Neural progenitor cell (in vitro differentiated cells): ENCODE measurements at regions not wholly inside any gene's neighbourhood (a gene's known extent, or its start where the extent isn't known, plus 50 kb on each side); places are given as distances from the start of the nearest gene placed in this dataset.
A peak's percentile ranks its signal among the peaks of the same experiment; 100 is the strongest.

ENCODE experiments used
- DNase-seq: peaks from one replicate; pipeline ENCODE4 v3.0.0-alpha.2; 2016; ENCODE audit warnings: low spot score
- H2AFZ ChIP-seq: fragments of 200-600 bp; sonication (generic); replicated peaks from 2 replicates; pipeline ENCODE4 v1.6.1; 2016; ENCODE audit warnings: antibody characterized with exemption
- H3F3A ChIP-seq: fragments of 200-600 bp; sonication (generic); 2 replicates; pipeline ENCODE4 v1.6.1; 2016; ENCODE audit warnings: antibody characterized with exemption, low read depth
- H3K27ac ChIP-seq: fragments of 200-600 bp; sonication (generic); 2 replicates; pipeline ENCODE4 v1.5.1; 2016; ENCODE audit warnings: mild to moderate bottlenecking
- H3K27me3 ChIP-seq: fragments of 200-600 bp; sonication (generic); 2 replicates; pipeline ENCODE4 v1.6.1; 2016; ENCODE audit warnings: mild to moderate bottlenecking, moderate library complexity
- H3K36me3 ChIP-seq: fragments of 200-600 bp; sonication (generic); 2 replicates; pipeline ENCODE4 v1.5.1; 2016
- H3K4me1 ChIP-seq: fragments of 200-600 bp; sonication (generic); 2 replicates; pipeline ENCODE4 v1.6.1; 2016; ENCODE audit warnings: mixed run types
- H3K4me2 ChIP-seq: fragments of 200-600 bp; sonication (generic); 2 replicates; pipeline ENCODE4 v1.6.1; 2016
- H3K4me3 ChIP-seq: fragments of 200-600 bp; sonication (generic); 2 replicates; pipeline ENCODE4 v1.5.1; 2016
- H3K79me2 ChIP-seq: fragments of 200-600 bp; sonication (generic); 2 replicates; pipeline ENCODE4 v1.6.1; 2016; ENCODE audit warnings: low read depth
- H3K9ac ChIP-seq: fragments of 200-600 bp; sonication (generic); 2 replicates; pipeline ENCODE4 v1.6.1; 2016
- H3K9me3 ChIP-seq: fragments of 200-600 bp; sonication (generic); 2 replicates; pipeline ENCODE4 v1.5.1; 2016; ENCODE audit warnings: low read depth
- H4K20me1 ChIP-seq: fragments of 200-600 bp; sonication (generic); 2 replicates; pipeline ENCODE4 v1.6.1; 2016; ENCODE audit warnings: low read depth
- H3K27ac Mint-ChIP-seq: 3 replicates; pipeline ENCODE4 v1.8.0; 2021; ENCODE audit warnings: mixed read lengths
- H3K27me3 Mint-ChIP-seq: 2 replicates; pipeline ENCODE4 v1.8.0; 2022; ENCODE audit warnings: low read depth, mild to moderate bottlenecking, inconsistent platforms, moderate library complexity, mixed read lengths; ENCODE audit not compliant: insufficient read depth
- H3K36me3 Mint-ChIP-seq: 3 replicates; pipeline ENCODE4 v1.8.0; 2021; ENCODE audit warnings: mixed read lengths
- H3K4me1 Mint-ChIP-seq: 3 replicates; pipeline ENCODE4 v1.8.0; 2021; ENCODE audit warnings: mixed read lengths
- H3K4me3 Mint-ChIP-seq: 3 replicates; pipeline ENCODE4 v1.8.0; 2021; ENCODE audit warnings: mild to moderate bottlenecking, moderate library complexity, mixed read lengths
- H3K9me3 Mint-ChIP-seq: 3 replicates; pipeline ENCODE4 v1.8.0; 2020; ENCODE audit warnings: mixed read lengths
- EZH2 ChIP-seq: fragments of 200-600 bp; sonication (generic); IDR thresholded peaks from 2 replicates; pipeline ENCODE4 v1.6.1; 2017; ENCODE audit warnings: antibody characterized with exemption, mild to moderate bottlenecking, moderate library complexity
- EZH2phosphoT487 ChIP-seq: fragments of 200-600 bp; sonication (generic); IDR thresholded peaks from 2 replicates; pipeline ENCODE4 v1.6.1; 2017; ENCODE audit warnings: antibody characterized with exemption
- TF ChIP-seq, protein P1 (sequence below): fragments of 200-600 bp; sonication (generic); IDR thresholded peaks from 2 replicates; pipeline ENCODE4 v1.5.1; 2017; ENCODE audit warnings: antibody characterized with exemption, mild to moderate bottlenecking

DNA sequence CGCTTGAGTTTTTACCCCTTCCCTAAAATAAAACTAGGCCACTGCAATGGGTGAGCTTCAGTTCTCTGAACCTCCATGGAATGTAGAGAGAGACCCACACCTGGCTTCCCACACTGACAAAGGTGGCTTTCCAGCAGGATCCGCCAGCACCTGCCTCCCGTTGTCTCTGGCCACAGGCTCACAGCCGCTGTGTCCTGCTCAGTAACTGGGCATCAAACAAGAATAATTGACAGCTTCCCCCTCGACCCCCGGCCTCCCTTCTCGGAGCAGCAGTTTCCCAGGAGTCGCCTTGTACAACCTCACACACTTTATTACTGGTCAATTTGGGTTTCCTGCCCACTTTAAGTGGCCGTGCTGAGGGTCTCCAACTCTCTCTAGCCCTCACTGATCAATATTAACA is 586.1 kb upstream of the PSMD7 start:
- DNase-seq: no peak
- Histone ChIP-seq H3F3A (peaks cover 7% of the 10 kb centered on the region), H3K4me1 (peaks cover 14% of the 10 kb centered on the region), H4K20me1 (no peaks in the 10 kb centered on the region), H3K9ac (no peak overlapping the region), H3K9me3 (no peaks in the 10 kb centered on the region), H3K27ac (no peak overlapping the region), H3K4me2 (no peak overlapping the region), H3K27me3 (no peaks in the 10 kb centered on the region), H3K4me3 (no peak overlapping the region), H2AFZ (peak overlapping the region; percentile 77), H3K36me3 (no peaks in the 10 kb centered on the region), H3K79me2 (no peaks in the 10 kb centered on the region)
- Mint-ChIP-seq H3K4me1 (peaks cover 43% of the 10 kb centered on the region), H3K27me3 (peaks cover 10% of the 10 kb centered on the region), H3K9me3 (no peaks in the 10 kb centered on the region), H3K27ac (peak overlapping the region; percentile 47), H3K4me3 (no peak overlapping the region), H3K36me3 (no peaks in the 10 kb centered on the region)
- TF ChIP-seq, protein P1, sequence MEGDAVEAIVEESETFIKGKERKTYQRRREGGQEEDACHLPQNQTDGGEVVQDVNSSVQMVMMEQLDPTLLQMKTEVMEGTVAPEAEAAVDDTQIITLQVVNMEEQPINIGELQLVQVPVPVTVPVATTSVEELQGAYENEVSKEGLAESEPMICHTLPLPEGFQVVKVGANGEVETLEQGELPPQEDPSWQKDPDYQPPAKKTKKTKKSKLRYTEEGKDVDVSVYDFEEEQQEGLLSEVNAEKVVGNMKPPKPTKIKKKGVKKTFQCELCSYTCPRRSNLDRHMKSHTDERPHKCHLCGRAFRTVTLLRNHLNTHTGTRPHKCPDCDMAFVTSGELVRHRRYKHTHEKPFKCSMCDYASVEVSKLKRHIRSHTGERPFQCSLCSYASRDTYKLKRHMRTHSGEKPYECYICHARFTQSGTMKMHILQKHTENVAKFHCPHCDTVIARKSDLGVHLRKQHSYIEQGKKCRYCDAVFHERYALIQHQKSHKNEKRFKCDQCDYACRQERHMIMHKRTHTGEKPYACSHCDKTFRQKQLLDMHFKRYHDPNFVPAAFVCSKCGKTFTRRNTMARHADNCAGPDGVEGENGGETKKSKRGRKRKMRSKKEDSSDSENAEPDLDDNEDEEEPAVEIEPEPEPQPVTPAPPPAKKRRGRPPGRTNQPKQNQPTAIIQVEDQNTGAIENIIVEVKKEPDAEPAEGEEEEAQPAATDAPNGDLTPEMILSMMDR: no peak
- TF ChIP-seq EZH2phosphoT487 (no peak), EZH2 (no peak)

DNA sequence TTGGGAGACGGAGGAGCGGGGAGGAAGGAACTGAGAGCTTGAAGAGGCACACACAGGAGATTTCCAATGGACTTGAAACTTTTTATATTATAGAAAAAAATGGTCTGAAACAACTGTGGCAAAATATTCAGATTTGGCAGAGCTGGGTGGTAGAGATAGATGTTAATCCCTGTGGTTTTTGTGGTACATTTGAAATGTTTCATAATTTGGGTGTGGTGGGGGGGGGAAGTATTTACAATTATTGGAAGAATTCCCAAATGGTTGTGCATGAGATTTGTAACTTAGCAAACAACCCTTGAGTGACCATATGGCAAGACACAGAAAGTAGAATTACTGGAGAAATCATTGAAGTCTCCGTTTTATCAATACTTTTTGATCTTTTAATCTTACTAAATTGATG is 588.8 kb upstream of the PSMD7 start:
- Mint-ChIP-seq H3K27ac (no peak overlapping the region), H3K4me3 (no peak overlapping the region), H3K4me1 (peaks cover 23% of the 10 kb centered on the region), H3K9me3 (no peaks in the 10 kb centered on the region), H3K36me3 (no peaks in the 10 kb centered on the region), H3K27me3 (peaks cover 3% of the 10 kb centered on the region)
- no peak overlapping the region for H3K4me3 ChIP-seq
- no peak overlapping the region for H2AFZ ChIP-seq
- H3K27ac ChIP-seq: no peak overlapping the region
- no peaks in the 10 kb centered on the region for H4K20me1 ChIP-seq
- H3K4me1 ChIP-seq: peaks cover 6% of the 10 kb centered on the region
- no peaks in the 10 kb centered on the region for H3K9me3 ChIP-seq
- no peak overlapping the region for H3K4me2 ChIP-seq
- no peaks in the 10 kb centered on the region for H3F3A ChIP-seq
- no peak overlapping the region for H3K9ac ChIP-seq
- TF ChIP-seq EZH2 (no peak), EZH2phosphoT487 (no peak)
- TF ChIP-seq, protein P1: no peak
- H3K27me3 ChIP-seq: no peaks in the 10 kb centered on the region
- no peaks in the 10 kb centered on the region for H3K36me3 ChIP-seq
- no peak for DNase-seq
- H3K79me2 ChIP-seq: no peaks in the 10 kb centered on the region

DNA sequence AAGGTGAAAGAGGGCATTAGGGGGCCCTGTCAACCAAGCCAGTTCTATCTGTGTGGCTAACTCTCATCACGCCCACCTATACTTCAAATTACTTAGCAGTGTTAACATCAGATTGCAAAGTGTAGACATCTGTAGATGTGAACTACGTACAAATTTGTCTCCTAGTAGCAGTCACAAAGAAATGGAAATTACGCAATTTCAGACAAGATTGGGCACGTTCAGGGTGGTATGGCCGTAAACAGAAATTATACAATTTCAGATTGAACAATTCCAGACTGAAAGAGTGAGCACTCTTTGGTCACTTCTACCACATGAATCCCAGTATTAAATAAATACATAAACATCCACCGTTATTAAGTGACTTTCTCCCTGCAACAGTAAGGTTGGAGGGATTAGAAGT is 592.7 kb upstream of the PSMD7 start:
- no peak overlapping the region for H3K4me3 ChIP-seq
- H3K4me2 ChIP-seq: no peak overlapping the region
- no peak for DNase-seq
- Mint-ChIP-seq H3K9me3 (no peaks in the 10 kb centered on the region), H3K36me3 (no peaks in the 10 kb centered on the region), H3K27ac (no peak overlapping the region), H3K4me3 (no peak overlapping the region), H3K4me1 (no peaks in the 10 kb centered on the region), H3K27me3 (peaks cover 3% of the 10 kb centered on the region)
- no peaks in the 10 kb centered on the region for H3K9me3 ChIP-seq
- no peaks in the 10 kb centered on the region for H3K79me2 ChIP-seq
- H3F3A ChIP-seq: no peaks in the 10 kb centered on the region
- H3K27me3 ChIP-seq: no peaks in the 10 kb centered on the region
- no peaks in the 10 kb centered on the region for H3K36me3 ChIP-seq
- no peaks in the 10 kb centered on the region for H3K4me1 ChIP-seq
- no peaks in the 10 kb centered on the region for H4K20me1 ChIP-seq
- no peak overlapping the region for H3K9ac ChIP-seq
- TF ChIP-seq EZH2: no peak
- TF ChIP-seq, protein P1: no peak
- TF ChIP-seq EZH2phosphoT487: no peak
- no peak overlapping the region for H3K27ac ChIP-seq
- no peak overlapping the region for H2AFZ ChIP-seq
